GM18909 (cell line): ENCODE measurements at regions not wholly inside any gene's neighbourhood (a gene's known extent, or its start where the extent isn't known, plus 50 kb on each side); places are given as distances from the start of the nearest gene placed in this dataset.
"Not testable (repeated sequence)": the region's sequence is repeated elsewhere in the genome, so short reads cannot be mapped to it uniquely, and the experiment has no call there.

Source experiments
- ATAC-seq: cut with Tn5 transposase; IDR thresholded peaks from one replicate; pipeline ENCODE4 v1.9.1; 2021; ENCODE audit warnings: mild to moderate bottlenecking; ENCODE audit not compliant: unreplicated experiment, poor library complexity

DNA sequence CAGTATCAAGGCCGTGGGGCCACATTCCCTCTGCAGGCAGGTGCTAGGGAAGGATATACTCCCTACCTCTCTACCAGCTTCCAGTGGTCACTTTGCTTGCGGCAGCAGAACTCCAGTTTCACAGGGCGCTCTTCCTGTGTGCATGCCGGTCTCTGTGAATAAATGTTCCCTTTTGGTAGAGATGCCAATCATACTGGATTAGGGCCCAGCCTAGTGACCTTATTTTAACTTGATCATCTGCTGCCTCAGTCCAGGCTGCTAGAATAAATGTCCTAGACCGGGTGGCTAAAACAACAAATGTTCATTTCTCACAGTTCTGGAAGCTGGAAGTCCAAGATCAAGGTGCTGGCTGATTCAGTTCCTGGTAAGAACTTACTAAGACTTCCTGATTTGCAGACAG is 198.8 kb upstream of the TMEM132C start:
- no peak for ATAC-seq

GRCh38 chr12:128069359-128069997 is 197.5 kb upstream of the TMEM132C start:
- peak; percentile 82 for ATAC-seq

- ATAC-seq: no peak
Observed at GRCh38 chr12:128073937-128074336, 193.0 kb upstream of the TMEM132C start.

GRCh38 chr12:128075332-128075731 is 191.6 kb upstream of the TMEM132C start:
- ATAC-seq: no peak

GRCh38 chr12:128076188-128076587 is 190.8 kb upstream of the TMEM132C start:
- ATAC-seq: no peak

GRCh38 chr12:128077211-128077916 is 189.6 kb upstream of the TMEM132C start:
- ATAC-seq: no peak

- ATAC-seq: no peak
Observed at GRCh38 chr12:128077917-128078298, 189.1 kb upstream of the TMEM132C start.

DNA sequence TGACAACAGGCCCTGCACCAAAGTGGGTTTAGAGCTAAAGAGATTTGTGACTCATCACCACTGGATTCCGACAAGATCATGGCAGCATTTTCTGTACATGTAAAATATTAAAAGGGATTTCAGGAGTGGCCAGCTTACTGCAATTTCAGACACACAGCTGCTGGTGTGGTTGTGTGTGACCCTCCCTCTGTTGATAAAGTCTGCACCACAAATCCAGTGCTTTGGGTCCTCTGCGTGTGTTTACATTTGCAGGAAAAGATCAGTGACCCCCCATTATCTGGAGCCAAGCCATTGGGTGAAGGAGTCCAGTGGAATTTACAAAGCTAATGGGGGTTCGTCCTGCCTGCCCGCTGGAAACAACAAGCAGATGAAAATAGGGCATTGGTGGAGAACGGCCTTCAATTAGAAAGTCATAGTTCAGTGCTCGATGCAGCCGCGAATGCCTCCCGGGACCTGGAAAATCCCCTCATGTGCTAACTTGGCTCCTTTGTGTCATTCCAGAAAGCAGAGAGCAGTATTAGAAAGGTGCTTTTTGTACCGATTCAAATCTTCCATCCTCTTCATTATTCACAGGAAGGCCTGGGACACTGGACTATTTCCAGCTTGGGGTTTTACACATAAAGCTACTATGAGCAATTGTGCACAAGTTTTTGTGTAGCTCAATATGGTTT is 188.5 kb upstream of the TMEM132C start:
- no peak for ATAC-seq

- ATAC-seq: no peak
Observed at GRCh38 chr12:128079446-128079845, 187.5 kb upstream of the TMEM132C start.

DNA sequence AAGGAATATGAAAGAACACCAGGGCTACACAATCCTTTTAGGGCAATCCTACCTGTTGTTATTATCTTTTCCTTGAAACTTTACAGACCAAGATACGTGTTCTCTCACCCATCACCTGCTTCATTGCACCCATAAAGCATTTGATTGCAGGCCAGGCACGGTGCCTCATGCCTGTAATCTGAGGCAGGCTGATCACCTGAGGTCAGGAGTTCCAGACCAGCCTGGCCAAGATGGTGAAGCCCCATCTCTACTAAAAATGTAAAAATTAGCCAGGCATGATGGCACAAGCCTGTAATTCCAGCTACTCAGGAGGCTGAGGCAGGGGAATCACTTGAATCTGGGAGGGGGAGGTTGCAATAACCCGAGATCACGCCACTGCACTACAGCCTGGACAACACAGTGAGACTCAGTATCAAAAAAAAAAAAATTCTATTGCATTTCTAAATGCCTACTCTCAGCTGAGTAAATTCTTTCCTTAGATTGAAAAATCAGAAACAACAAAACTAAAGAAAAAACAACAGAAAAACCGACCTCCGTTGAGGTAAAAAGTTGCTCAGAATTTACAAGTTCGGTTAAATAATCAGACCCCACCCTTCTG is 183.7 kb upstream of the TMEM132C start:
- no peak for ATAC-seq

- ATAC-seq: no peak
Observed at GRCh38 chr12:128088926-128089325, 178.0 kb upstream of the TMEM132C start.

- no peak for ATAC-seq
Observed at GRCh38 chr12:128089961-128090360, 177.0 kb upstream of the TMEM132C start.

DNA sequence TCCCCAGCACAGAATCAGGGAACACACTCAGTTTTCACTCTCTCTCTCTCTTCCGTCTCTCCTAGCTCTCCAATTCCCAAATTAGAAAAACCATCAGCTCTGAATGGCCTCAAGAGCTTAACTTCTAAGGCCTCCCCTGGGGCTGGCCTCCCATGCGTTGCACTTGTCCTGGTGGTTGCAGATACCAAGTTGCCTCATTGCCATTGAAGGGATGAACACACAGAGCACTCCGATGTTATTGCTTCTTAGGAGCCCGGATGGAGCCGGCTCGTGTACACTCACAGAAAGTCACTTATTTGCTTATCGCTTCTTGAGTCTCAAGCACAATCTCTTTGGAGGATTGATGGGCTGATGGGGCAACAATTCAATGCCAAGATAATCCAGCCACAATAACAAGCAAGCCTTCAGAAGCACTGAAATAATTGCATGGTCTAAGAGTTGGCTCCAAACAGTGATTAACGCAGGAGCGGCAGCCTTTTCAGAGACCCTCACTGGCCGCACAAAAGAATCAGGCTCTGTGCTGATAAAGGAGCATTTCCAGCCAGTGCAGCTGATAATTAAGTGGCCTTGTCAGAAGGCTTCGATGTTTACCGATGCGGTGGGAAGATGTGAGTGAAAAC is 175.8 kb upstream of the TMEM132C start:
- ATAC-seq: no peak

DNA sequence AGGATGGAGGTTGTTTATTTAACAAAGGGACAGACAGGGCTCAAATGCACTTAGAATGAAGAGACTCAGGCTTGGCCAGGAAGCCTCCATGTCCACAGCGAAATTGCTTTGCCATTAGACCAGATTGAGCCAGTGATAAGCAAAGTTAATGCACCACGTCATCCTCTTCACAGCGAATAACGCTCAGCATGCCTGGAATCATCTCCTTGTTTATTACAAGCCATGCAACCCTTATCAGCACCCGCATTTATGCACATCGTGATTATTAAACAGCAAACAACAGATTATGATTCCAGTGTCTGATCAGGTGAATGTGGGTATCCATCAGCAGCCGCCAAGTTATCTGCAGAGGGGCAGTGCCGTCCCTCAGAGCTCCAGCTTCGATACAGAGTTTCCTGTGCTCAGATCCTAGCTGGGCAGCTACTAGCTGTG is 175.0 kb upstream of the TMEM132C start:
- ATAC-seq: no peak

DNA sequence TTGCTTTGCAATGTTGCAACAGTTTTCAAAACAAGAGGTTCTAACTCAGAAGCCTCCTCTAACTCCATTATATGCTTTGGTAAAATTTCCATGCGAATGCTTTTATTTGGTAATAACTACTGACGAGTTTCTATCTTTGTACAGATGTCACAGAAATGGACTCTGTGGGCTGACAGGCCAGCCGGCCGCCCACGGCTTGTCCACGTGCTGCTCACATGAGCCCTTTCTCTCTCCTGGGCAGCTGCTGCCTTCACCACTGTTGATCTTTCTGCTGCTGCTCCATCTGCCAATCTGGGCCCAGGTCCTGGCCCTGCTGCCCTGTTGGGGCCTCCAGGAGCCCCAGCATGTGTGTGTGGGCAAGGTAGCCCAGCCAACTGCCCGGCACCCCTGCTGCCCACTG is 168.2 kb upstream of the TMEM132C start:
- no peak for ATAC-seq

DNA sequence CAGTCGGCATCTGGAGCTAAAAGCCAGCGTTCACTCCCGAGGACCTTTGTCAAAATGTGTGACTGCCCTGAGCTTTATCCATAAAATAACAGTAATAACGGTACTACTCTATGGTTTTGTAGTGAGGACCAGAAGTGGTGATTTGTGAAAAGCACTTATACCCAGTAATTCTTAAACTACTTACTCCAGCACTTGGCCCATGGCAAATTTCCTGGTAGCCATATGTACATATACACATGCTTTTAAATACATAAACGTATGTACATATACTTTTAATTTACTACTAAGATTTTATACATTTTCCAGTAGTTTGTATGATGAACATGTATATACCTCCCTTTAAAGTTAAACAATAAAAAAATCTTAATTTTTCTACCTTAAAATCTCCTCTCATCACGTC is 163.8 kb upstream of the TMEM132C start:
- no peak for ATAC-seq

- ATAC-seq: no peak
Observed at GRCh38 chr12:128109236-128109635, 157.7 kb upstream of the TMEM132C start.

- ATAC-seq: no peak
Observed at GRCh38 chr12:128109636-128110035, 157.3 kb upstream of the TMEM132C start.

- ATAC-seq: no peak
Observed at GRCh38 chr12:128111333-128111732, 155.6 kb upstream of the TMEM132C start.

GRCh38 chr12:128111951-128112350 is 155.0 kb upstream of the TMEM132C start:
- ATAC-seq: no peak

GRCh38 chr12:128113250-128113649 is 153.7 kb upstream of the TMEM132C start:
- ATAC-seq: not testable (repeated sequence)
